Brain microvascular endothelial cell (primary cell): ENCODE measurements at regions not wholly inside any gene's neighbourhood (a gene's known extent, or its start where the extent isn't known, plus 50 kb on each side); places are given as distances from the start of the nearest gene placed in this dataset.

Experiments
- DNase-seq: peaks from one replicate; pipeline ENCODE4 v3.0.0-alpha.2; 2020
- H3K27ac ChIP-seq: fragments of 250-450 bp; sonication (Bioruptor Pico); 2 replicates; pipeline ENCODE4 v1.5.1; 2020; ENCODE audit warnings: mild to moderate bottlenecking, moderate library complexity
- H3K27me3 ChIP-seq: fragments of 250-450 bp; sonication (Bioruptor Pico); replicated peaks from 2 replicates; pipeline ENCODE4 v1.5.1; 2020; ENCODE audit warnings: mild to moderate bottlenecking
- H3K36me3 ChIP-seq: fragments of 250-450 bp; sonication (Bioruptor Pico); replicated peaks from 2 replicates; pipeline ENCODE4 v1.5.1; 2020; ENCODE audit warnings: mild to moderate bottlenecking
- H3K4me3 ChIP-seq: 2 replicates; pipeline ENCODE4 v1.5.1; 2011; ENCODE audit warnings: low read depth, mild to moderate bottlenecking, control low read depth, low read length, moderate library complexity
- CTCF ChIP-seq: IDR thresholded peaks from 2 replicates; pipeline ENCODE4 v1.5.1; 2011; ENCODE audit warnings: low read depth, mild to moderate bottlenecking, moderate library complexity, low read length, control low read depth, inconsistent platforms; ENCODE audit errors: missing control alignments
- in situ Hi-C: cut with HindIII; loops from 2 replicates; pipeline ENCODE4 v1.10.0; 2017; ENCODE audit warnings: low sequenced_read_pairs, low pct_ligation_motif_present

- H3K4me3 ChIP-seq: no peak overlapping the region
- no peaks in the 10 kb centered on the region for H3K36me3 ChIP-seq
- in situ Hi-C loops: no loop called here
- no peak for TF ChIP-seq CTCF
- H3K27ac ChIP-seq: no peak overlapping the region
- no peaks in the 10 kb centered on the region for H3K27me3 ChIP-seq
- DNase-seq: no peak
Observed at GRCh38 chrX:140848800-140849199, 139.2 kb downstream of the LINC00632 start.

GRCh38 chrX:140860718-140861117 lies 141.7 kb upstream of the SPANXB1 start:
- DNase-seq: no peak

GRCh38 chrX:140866446-140866845 lies 135.9 kb upstream of the SPANXB1 start:
- H3K4me3 ChIP-seq: no peak overlapping the region
- no peaks in the 10 kb centered on the region for H3K27me3 ChIP-seq
- in situ Hi-C loops: no loop called here
- no peaks in the 10 kb centered on the region for H3K36me3 ChIP-seq
- no peak for TF ChIP-seq CTCF
- DNase-seq: no peak
- no peak overlapping the region for H3K27ac ChIP-seq

More at GRCh38 chrX:140860718-140861117, 141.7 kb upstream of the SPANXB1 start:
- H3K27me3 ChIP-seq: no peaks in the 10 kb centered on the region
- H3K4me3 ChIP-seq: no peak overlapping the region
- no peaks in the 10 kb centered on the region for H3K36me3 ChIP-seq
- in situ Hi-C loops: no loop called here
- no peak overlapping the region for H3K27ac ChIP-seq
- TF ChIP-seq CTCF: no peak

- no peak for DNase-seq
- no peaks in the 10 kb centered on the region for H3K36me3 ChIP-seq
- in situ Hi-C loops: no loop called here
- H3K27me3 ChIP-seq: no peaks in the 10 kb centered on the region
- no peak overlapping the region for H3K27ac ChIP-seq
- TF ChIP-seq CTCF: no peak
- H3K4me3 ChIP-seq: no peak overlapping the region
Observed at GRCh38 chrX:140912606-140913005, 89.8 kb upstream of the SPANXB1 start.

GRCh38 chrX:140913802-140914501 lies 88.4 kb upstream of the SPANXB1 start:
- H3K27ac ChIP-seq: no peak overlapping the region
- no peak for TF ChIP-seq CTCF
- no peaks in the 10 kb centered on the region for H3K27me3 ChIP-seq
- no peak for DNase-seq
- H3K36me3 ChIP-seq: no peaks in the 10 kb centered on the region
- H3K4me3 ChIP-seq: no peak overlapping the region
- in situ Hi-C loops: no loop called here

GRCh38 chrX:140916872-140917271 lies 85.5 kb upstream of the SPANXB1 start:
- Histone ChIP-seq H3K4me3 (no peak overlapping the region), H3K36me3 (no peaks in the 10 kb centered on the region), H3K27ac (no peak overlapping the region), H3K27me3 (no peaks in the 10 kb centered on the region)
- no peak for TF ChIP-seq CTCF
- in situ Hi-C loops: no loop called here
- DNase-seq: no peak
